Thoracic aorta (tissue), 2 donors: ENCODE measurements at regions not wholly inside any gene's neighbourhood (a gene's known extent, or its start where the extent isn't known, plus 50 kb on each side); places are given as distances from the start of the nearest gene placed in this dataset.

Experiments used
- ATAC-seq: fragments of 150-250 bp; one replicate; pipeline ENCODE4 v1.8.0; 2017; ENCODE audit warnings: low read depth; ENCODE audit not compliant: insufficient number of reproducible peaks, low FRiP score
- DNase-seq: peaks from one replicate; pipeline ENCODE4 v3.0.0-alpha.2; 2020; ENCODE audit warnings: low spot score
- H3K27ac ChIP-seq, 2 donors: fragments of 200-600 bp; sonication (generic); 1 replicate in 1 of 2; 2 replicates in 1 of 2; pipeline ENCODE4 v1.5.1; 2016; ENCODE audit warnings: mild to moderate bottlenecking in 2 of 2, moderate library complexity in 2 of 2
- H3K27me3 ChIP-seq: fragments of 200-600 bp; sonication (generic); replicated peaks from 2 replicates; pipeline ENCODE4 v1.6.0; 2016; ENCODE audit warnings: mild to moderate bottlenecking; ENCODE audit not compliant: insufficient read depth
- H3K36me3 ChIP-seq: fragments of 200-600 bp; sonication (generic); one replicate; pipeline ENCODE4 v1.5.1; 2016
- H3K4me1 ChIP-seq, 2 donors: fragments of 200-600 bp; sonication (generic); 1 replicate in 1 of 2; 2 replicates in 1 of 2; pipeline versions ENCODE4 v1.5.1 to v1.6.0; 2016; ENCODE audit warnings: low read depth in 2 of 2, mild to moderate bottlenecking in 1 of 2; ENCODE audit not compliant: control insufficient read depth in 1 of 2
- H3K4me3 ChIP-seq: fragments of 200-600 bp; sonication (generic); 2 replicates; pipeline ENCODE4 v1.5.1; 2016; ENCODE audit warnings: mild to moderate bottlenecking
- H3K9me3 ChIP-seq: fragments of 200-600 bp; sonication (generic); 2 replicates; pipeline ENCODE4 v1.5.1; 2016
- TF ChIP-seq, protein P1 (sequence below): fragments of 200-600 bp; sonication (generic); IDR thresholded peaks from one replicate; pipeline ENCODE4 v1.5.1; 2019; ENCODE audit warnings: antibody characterized with exemption

- no peak overlapping the region for H3K27ac ChIP-seq
- no peak overlapping the region for H3K4me3 ChIP-seq
- no peak for DNase-seq
- no peaks in the 10 kb centered on the region for H3K4me1 ChIP-seq
- ATAC-seq = no peak
- TF ChIP-seq, protein P1, sequence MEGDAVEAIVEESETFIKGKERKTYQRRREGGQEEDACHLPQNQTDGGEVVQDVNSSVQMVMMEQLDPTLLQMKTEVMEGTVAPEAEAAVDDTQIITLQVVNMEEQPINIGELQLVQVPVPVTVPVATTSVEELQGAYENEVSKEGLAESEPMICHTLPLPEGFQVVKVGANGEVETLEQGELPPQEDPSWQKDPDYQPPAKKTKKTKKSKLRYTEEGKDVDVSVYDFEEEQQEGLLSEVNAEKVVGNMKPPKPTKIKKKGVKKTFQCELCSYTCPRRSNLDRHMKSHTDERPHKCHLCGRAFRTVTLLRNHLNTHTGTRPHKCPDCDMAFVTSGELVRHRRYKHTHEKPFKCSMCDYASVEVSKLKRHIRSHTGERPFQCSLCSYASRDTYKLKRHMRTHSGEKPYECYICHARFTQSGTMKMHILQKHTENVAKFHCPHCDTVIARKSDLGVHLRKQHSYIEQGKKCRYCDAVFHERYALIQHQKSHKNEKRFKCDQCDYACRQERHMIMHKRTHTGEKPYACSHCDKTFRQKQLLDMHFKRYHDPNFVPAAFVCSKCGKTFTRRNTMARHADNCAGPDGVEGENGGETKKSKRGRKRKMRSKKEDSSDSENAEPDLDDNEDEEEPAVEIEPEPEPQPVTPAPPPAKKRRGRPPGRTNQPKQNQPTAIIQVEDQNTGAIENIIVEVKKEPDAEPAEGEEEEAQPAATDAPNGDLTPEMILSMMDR = no peak
- no peaks in the 10 kb centered on the region for H3K27me3 ChIP-seq
- no peaks in the 10 kb centered on the region for H3K9me3 ChIP-seq
- no peaks in the 10 kb centered on the region for H3K36me3 ChIP-seq
Measured at GRCh38 chr14:22164616-22165015, 424.4 kb downstream of the DAD1 start.

- TF ChIP-seq, protein P1 = no peak
- Histone ChIP-seq H3K4me3 (no peak overlapping the region), H3K36me3 (no peaks in the 10 kb centered on the region), H3K27me3 (no peaks in the 10 kb centered on the region), H3K4me1 (no peaks in the 10 kb centered on the region), H3K9me3 (no peaks in the 10 kb centered on the region), H3K27ac (no peak overlapping the region)
- ATAC-seq (no peak), DNase-seq (no peak)
Measured at GRCh38 chr14:22163051-22163450, 426.0 kb downstream of the DAD1 start.

- H3K9me3 ChIP-seq = no peaks in the 10 kb centered on the region
- TF ChIP-seq, protein P1 = no peak
- H3K4me3 ChIP-seq = no peak overlapping the region
- no peaks in the 10 kb centered on the region for H3K36me3 ChIP-seq
- ATAC-seq = no peak
- H3K4me1 ChIP-seq = no peaks in the 10 kb centered on the region
- no peak overlapping the region for H3K27ac ChIP-seq
- no peak for DNase-seq
- no peaks in the 10 kb centered on the region for H3K27me3 ChIP-seq
Measured at GRCh38 chr14:22159957-22160356, 429.1 kb downstream of the DAD1 start.

DNA sequence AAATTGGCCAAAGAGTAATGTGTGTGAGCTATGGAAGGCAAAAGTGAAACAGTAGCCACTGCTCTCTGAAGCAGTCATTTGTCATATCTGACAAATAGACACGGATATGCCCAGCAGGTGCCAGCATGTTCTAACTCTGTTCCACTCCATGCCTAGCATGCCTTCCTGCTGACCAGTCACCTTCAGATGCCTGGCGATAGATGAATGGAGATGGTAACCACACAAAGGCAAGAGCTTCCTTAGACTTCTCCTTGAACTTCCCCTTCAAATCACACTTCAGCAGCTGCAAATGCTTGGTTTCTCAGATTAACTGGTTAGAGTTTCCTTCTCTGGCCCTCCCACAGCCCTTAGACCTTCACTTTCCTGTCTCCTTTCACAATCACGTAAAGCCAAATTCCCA lies 429.9 kb downstream of the DAD1 start:
- no peak overlapping the region for H3K27ac ChIP-seq
- ATAC-seq = no peak
- TF ChIP-seq, protein P1 = no peak

DNA sequence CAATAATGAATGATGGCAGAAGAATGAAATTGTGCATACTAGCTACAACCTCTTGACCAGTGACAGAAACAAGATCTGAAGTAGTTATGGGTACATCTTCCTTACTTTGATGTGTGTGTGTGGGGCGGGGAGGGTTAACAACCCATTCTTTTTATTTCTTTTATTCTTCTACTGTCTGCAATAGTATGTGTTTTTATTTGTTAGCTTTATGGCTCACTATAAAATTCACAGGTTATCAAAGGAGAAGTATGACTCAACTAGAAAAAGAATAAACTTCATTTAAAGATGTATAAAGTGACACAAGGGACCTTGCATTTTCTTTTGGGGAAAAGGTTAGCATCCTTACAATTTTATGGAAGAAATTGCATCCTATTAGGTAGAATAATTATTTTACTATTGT lies 430.5 kb downstream of the DAD1 start:
- no peaks in the 10 kb centered on the region for H3K27me3 ChIP-seq
- ATAC-seq = no peak
- DNase-seq = no peak

More for the DNA sequence above, 429.9 kb downstream of the DAD1 start:
- no peaks in the 10 kb centered on the region for H3K9me3 ChIP-seq
- H3K27me3 ChIP-seq = no peaks in the 10 kb centered on the region
- no peaks in the 10 kb centered on the region for H3K36me3 ChIP-seq
- no peaks in the 10 kb centered on the region for H3K4me1 ChIP-seq
- no peak for DNase-seq
- H3K4me3 ChIP-seq = no peak overlapping the region

More for the DNA sequence above, 430.5 kb downstream of the DAD1 start:
- H3K4me1 ChIP-seq = no peaks in the 10 kb centered on the region
- H3K27ac ChIP-seq = no peak overlapping the region
- TF ChIP-seq, protein P1 = no peak
- no peak overlapping the region for H3K4me3 ChIP-seq
- no peaks in the 10 kb centered on the region for H3K36me3 ChIP-seq
- H3K9me3 ChIP-seq = no peaks in the 10 kb centered on the region
